ENCODE measurements at regions not wholly inside any gene's neighbourhood (a gene's known extent, or its start where the extent isn't known, plus 50 kb on each side); places are given as distances from the start of the nearest gene placed in this dataset.

DNA sequence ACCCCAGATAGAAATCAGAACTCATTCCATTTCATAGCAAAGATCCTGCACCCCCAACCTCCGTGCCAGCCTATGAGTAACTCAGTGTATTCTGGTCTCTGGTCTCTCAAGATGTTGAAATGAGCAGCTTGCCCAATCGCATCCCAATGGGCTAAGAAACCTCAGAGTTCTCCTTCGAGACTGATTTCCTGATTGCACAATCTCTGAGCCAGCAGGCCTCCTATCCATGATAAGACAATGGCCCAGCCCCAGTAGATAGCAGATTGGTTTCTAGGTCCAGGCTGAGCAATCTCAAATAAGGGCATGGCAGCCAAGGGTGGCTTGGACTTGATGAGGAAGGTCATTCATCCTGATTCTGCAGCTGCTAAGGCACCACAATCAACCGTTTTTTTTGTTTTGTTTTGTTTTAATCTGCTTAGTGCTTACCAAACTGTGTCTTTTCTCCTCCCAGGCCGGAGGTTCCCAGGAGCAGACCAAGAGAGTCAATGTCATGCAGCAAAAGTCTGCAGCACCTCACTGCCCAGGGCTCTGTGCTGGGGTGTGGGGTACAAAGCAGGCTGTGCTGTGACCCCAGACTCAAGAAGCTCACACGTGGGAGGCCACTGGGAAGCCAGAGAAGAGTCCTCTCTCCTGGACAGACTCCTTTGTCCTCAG is 125.1 kb upstream of the NXT1 start:
- Histone ChIP-seq H3K36me3 (ENCODE audit: insufficient read depth) (no peaks in the 10 kb centered on the region), H3K9me2 (ENCODE audit: insufficient read depth) (peaks cover 3% of the 10 kb centered on the region; the same call in 1 of the 2 replicates), H3F3A (replicated peaks; ENCODE audit: low read depth) (no peaks in the 10 kb centered on the region), H3K27ac (ENCODE audit: low read depth) (no peak overlapping the region), H3K4me2 (no peak overlapping the region), H3K4me1 (ENCODE audit: insufficient read depth) (no peaks in the 10 kb centered on the region), H2AFZ (no peak overlapping the region), H3K79me2 (replicated peaks; ENCODE audit: insufficient read depth) (no peaks in the 10 kb centered on the region), H3K27me3 (ENCODE audit: insufficient read depth) (no peaks in the 10 kb centered on the region), H4K20me1 (replicated peaks; ENCODE audit: insufficient read depth) (no peaks in the 10 kb centered on the region), H3K4me3 (no peak overlapping the region)
- Mint-ChIP-seq H3K36me3 (ENCODE audit: low read depth) (no peaks in the 10 kb centered on the region), H3K9me3 (peaks cover 12% of the 10 kb centered on the region), H3K4me1 (no peaks in the 10 kb centered on the region; the same call in 2 of the 3 replicates), H3K27me3 (ENCODE audit: insufficient read depth, low read depth, poor library complexity) (peaks cover 3% of the 10 kb centered on the region), H3K27ac (no peak overlapping the region), H3K4me3 (no peak overlapping the region)
- no peak for DNase-seq (ENCODE audit: low spot score)
- TF ChIP-seq, protein P1, sequence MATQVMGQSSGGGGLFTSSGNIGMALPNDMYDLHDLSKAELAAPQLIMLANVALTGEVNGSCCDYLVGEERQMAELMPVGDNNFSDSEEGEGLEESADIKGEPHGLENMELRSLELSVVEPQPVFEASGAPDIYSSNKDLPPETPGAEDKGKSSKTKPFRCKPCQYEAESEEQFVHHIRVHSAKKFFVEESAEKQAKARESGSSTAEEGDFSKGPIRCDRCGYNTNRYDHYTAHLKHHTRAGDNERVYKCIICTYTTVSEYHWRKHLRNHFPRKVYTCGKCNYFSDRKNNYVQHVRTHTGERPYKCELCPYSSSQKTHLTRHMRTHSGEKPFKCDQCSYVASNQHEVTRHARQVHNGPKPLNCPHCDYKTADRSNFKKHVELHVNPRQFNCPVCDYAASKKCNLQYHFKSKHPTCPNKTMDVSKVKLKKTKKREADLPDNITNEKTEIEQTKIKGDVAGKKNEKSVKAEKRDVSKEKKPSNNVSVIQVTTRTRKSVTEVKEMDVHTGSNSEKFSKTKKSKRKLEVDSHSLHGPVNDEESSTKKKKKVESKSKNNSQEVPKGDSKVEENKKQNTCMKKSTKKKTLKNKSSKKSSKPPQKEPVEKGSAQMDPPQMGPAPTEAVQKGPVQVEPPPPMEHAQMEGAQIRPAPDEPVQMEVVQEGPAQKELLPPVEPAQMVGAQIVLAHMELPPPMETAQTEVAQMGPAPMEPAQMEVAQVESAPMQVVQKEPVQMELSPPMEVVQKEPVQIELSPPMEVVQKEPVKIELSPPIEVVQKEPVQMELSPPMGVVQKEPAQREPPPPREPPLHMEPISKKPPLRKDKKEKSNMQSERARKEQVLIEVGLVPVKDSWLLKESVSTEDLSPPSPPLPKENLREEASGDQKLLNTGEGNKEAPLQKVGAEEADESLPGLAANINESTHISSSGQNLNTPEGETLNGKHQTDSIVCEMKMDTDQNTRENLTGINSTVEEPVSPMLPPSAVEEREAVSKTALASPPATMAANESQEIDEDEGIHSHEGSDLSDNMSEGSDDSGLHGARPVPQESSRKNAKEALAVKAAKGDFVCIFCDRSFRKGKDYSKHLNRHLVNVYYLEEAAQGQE (IDR thresholded peaks at IDR 0.05; ENCODE audit: unreplicated experiment) = no peak
- TF ChIP-seq, protein P2, sequence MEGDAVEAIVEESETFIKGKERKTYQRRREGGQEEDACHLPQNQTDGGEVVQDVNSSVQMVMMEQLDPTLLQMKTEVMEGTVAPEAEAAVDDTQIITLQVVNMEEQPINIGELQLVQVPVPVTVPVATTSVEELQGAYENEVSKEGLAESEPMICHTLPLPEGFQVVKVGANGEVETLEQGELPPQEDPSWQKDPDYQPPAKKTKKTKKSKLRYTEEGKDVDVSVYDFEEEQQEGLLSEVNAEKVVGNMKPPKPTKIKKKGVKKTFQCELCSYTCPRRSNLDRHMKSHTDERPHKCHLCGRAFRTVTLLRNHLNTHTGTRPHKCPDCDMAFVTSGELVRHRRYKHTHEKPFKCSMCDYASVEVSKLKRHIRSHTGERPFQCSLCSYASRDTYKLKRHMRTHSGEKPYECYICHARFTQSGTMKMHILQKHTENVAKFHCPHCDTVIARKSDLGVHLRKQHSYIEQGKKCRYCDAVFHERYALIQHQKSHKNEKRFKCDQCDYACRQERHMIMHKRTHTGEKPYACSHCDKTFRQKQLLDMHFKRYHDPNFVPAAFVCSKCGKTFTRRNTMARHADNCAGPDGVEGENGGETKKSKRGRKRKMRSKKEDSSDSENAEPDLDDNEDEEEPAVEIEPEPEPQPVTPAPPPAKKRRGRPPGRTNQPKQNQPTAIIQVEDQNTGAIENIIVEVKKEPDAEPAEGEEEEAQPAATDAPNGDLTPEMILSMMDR (conservative IDR thresholded peaks at IDR 0.05; ENCODE audit: low read depth in 2 of 2) = no peak
- no peak for TF ChIP-seq STAT1 (IDR thresholded peaks at IDR 0.05; ENCODE audit: unreplicated experiment)
- no peak for TF ChIP-seq POLR2AphosphoS5 (IDR thresholded peaks at IDR 0.05; ENCODE audit: low read depth)
- no peak for TF ChIP-seq JUNB (IDR thresholded peaks at IDR 0.05; ENCODE audit: unreplicated experiment)
- TF ChIP-seq EZH2phosphoT487 (IDR thresholded peaks at IDR 0.05; ENCODE audit: unreplicated experiment) = no peak
- TF ChIP-seq, protein P3, sequence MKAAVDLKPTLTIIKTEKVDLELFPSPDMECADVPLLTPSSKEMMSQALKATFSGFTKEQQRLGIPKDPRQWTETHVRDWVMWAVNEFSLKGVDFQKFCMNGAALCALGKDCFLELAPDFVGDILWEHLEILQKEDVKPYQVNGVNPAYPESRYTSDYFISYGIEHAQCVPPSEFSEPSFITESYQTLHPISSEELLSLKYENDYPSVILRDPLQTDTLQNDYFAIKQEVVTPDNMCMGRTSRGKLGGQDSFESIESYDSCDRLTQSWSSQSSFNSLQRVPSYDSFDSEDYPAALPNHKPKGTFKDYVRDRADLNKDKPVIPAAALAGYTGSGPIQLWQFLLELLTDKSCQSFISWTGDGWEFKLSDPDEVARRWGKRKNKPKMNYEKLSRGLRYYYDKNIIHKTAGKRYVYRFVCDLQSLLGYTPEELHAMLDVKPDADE (IDR thresholded peaks at IDR 0.05) = no peak
- TF ChIP-seq NANOG (IDR thresholded peaks at IDR 0.05; ENCODE audit: borderline replicate concordance) = no peak
- TF ChIP-seq CREB1 (CRISPR knock-in tag; IDR thresholded peaks at IDR 0.05; ENCODE audit: low read depth) = no peak
- TF ChIP-seq ZNF331 (CRISPR knock-in tag; IDR thresholded peaks at IDR 0.05; ENCODE audit: low read depth) = no peak
- TF ChIP-seq ZNF114 (CRISPR knock-in tag; IDR thresholded peaks at IDR 0.05) = no peak
- no peak for TF ChIP-seq EZH2 (IDR thresholded peaks at IDR 0.05; ENCODE audit: low read depth, unreplicated experiment)
- TF ChIP-seq, protein P4, sequence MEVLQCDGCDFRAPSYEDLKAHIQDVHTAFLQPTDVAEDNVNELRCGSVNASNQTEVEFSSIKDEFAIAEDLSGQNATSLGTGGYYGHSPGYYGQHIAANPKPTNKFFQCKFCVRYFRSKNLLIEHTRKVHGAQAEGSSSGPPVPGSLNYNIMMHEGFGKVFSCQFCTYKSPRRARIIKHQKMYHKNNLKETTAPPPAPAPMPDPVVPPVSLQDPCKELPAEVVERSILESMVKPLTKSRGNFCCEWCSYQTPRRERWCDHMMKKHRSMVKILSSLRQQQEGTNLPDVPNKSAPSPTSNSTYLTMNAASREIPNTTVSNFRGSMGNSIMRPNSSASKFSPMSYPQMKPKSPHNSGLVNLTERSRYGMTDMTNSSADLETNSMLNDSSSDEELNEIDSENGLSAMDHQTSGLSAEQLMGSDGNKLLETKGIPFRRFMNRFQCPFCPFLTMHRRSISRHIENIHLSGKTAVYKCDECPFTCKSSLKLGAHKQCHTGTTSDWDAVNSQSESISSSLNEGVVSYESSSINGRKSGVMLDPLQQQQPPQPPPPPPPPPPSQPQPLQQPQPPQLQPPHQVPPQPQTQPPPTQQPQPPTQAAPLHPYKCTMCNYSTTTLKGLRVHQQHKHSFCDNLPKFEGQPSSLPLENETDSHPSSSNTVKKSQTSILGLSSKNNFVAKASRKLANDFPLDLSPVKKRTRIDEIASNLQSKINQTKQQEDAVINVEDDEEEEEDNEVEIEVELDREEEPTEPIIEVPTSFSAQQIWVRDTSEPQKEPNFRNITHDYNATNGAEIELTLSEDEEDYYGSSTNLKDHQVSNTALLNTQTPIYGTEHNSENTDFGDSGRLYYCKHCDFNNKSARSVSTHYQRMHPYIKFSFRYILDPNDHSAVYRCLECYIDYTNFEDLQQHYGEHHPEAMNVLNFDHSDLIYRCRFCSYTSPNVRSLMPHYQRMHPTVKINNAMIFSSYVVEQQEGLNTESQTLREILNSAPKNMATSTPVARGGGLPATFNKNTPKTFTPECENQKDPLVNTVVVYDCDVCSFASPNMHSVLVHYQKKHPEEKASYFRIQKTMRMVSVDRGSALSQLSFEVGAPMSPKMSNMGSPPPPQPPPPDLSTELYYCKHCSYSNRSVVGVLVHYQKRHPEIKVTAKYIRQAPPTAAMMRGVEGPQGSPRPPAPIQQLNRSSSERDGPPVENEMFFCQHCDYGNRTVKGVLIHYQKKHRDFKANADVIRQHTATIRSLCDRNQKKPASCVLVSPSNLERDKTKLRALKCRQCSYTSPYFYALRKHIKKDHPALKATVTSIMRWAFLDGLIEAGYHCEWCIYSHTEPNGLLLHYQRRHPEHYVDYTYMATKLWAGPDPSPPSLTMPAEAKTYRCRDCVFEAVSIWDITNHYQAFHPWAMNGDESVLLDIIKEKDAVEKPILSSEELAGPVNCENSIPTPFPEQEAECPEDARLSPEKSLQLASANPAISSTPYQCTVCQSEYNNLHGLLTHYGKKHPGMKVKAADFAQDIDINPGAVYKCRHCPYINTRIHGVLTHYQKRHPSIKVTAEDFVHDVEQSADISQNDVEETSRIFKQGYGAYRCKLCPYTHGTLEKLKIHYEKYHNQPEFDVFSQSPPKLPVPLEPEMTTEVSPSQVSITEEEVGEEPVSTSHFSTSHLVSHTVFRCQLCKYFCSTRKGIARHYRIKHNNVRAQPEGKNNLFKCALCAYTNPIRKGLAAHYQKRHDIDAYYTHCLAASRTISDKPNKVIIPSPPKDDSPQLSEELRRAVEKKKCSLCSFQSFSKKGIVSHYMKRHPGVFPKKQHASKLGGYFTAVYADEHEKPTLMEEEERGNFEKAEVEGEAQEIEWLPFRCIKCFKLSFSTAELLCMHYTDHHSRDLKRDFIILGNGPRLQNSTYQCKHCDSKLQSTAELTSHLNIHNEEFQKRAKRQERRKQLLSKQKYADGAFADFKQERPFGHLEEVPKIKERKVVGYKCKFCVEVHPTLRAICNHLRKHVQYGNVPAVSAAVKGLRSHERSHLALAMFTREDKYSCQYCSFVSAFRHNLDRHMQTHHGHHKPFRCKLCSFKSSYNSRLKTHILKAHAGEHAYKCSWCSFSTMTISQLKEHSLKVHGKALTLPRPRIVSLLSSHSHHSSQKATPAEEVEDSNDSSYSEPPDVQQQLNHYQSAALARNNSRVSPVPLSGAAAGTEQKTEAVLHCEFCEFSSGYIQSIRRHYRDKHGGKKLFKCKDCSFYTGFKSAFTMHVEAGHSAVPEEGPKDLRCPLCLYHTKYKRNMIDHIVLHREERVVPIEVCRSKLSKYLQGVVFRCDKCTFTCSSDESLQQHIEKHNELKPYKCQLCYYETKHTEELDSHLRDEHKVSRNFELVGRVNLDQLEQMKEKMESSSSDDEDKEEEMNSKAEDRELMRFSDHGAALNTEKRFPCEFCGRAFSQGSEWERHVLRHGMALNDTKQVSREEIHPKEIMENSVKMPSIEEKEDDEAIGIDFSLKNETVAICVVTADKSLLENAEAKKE (CRISPR knock-in tag; IDR thresholded peaks at IDR 0.05) = no peak
- ATAC-seq = no peak
